Hindlimb muscle (tissue), 1 donor: ENCODE measurements at regions not wholly inside any gene's neighbourhood (a gene's known extent, or its start where the extent isn't known, plus 50 kb on each side); places are given as distances from the start of the nearest gene placed in this dataset.

Experiments
- DNase-seq: peaks from one replicate; pipeline ENCODE4 v3.0.0-alpha.2; 2013

DNA sequence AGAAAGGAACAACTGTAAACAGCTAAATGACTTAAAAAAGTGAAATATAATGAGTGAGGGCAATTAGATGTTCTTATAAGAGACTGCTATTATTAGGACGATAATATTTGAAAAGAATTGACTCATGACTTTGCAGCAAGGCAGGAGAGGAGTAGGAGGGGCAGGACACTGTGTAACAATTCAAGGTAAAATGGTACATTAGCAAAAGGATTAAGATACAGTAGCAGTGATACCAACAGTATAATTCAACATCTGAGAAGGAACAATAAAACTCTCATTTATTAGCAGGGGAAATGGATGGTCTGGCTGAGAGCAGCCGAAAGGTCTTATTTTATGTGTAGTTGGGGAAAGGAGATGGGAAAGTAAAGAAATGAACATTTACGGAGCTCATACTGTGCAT lies 315.5 kb upstream of the BOD1L1 start:
- no peak for DNase-seq

DNA sequence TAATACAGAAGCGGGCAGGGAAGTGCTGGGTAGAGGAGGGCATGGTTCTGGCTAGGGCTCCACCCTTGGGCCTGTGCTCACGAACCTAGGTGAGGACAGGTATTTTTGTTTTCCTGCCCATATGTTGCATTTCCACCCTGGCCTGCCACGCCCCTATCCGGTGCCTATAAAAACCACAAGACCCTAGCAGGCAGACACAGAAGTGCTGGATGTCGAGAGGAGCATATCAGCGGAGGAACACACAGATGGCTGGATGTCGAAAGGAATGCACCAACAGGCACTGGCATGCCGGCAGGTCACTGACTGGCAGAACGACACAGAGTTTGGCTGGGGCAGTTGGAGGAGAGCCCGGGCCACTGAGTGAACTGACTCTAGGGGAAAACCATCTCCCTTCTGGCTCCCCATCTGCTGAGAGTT lies 316.6 kb upstream of the BOD1L1 start:
- no peak for DNase-seq

DNA sequence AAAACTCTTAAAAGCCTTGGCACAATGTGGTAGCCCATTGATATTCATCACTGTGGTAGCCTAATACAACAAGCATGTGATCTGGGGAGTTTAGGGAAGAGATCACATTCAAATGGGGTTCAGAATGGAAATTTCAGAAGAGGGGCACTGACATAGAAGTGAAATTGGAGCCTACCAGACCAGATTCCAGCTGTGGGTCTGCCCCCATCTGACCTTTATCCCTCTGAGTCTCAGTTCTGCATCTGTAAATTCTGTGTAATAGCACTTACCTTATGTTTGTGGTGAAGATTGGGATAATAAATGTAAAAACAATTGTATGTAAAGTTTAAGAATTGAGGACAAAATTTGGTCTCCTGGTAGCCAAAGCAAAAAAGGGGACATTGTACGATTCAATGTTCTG lies 320.4 kb upstream of the BOD1L1 start:
- no peak for DNase-seq

DNA sequence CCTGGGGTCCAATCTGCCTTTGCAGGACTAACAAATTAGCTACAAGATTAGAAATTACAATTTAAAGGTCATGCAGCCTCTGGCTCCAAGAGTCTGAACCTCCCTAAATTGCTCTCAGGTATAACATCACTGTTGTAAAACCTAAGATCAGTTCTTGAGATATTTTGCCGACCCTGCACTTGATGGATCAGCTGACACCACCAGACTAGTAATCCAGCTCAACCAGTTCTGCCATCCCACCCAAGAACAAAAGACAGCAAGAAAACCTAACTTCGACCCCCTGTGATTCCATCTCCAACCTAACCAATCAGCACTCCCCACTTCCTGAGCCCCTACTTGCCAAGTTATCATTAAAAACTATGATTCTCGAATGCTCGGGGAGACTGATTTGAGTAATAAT lies 323.0 kb upstream of the BOD1L1 start:
- DNase-seq: no peak

DNA sequence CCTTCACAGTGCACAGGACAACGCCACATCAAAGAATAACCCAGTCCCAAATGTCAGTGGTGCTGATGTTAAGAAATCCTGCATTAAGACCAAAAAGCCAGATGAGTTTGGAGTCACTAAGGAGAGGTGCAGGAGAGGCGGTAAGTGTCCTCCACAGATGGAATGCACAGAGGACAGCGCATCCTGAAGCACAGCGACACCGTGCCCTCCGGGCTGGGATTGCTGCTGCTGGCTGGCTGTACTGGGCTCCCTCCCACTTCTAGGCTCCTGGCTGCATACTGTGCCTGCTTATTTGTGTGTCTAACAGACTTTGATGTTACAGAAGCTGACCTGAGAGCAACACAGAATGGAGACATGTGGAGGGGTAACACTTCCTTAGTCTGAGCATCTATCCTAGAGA lies 325.6 kb upstream of the BOD1L1 start:
- DNase-seq: no peak

DNA sequence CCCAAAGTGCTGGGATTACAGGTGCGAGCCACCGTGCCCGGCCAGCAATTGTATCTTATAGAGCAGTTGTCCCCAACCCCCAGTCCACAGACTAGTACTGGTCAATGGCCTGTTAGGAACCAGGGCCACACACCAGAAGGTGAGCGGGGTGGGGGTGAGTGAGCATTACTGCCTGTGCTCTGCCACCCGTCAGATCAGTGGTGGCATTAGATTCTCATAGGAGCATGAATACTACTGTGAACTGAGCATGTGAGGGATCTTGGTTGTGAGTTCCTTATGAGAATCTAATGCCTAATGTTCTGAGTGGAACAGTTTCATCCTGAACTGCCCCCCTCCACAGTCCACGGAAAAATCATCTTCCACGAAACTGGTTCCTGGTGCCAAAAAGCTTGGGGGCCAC lies 328.0 kb upstream of the BOD1L1 start:
- no peak for DNase-seq

DNA sequence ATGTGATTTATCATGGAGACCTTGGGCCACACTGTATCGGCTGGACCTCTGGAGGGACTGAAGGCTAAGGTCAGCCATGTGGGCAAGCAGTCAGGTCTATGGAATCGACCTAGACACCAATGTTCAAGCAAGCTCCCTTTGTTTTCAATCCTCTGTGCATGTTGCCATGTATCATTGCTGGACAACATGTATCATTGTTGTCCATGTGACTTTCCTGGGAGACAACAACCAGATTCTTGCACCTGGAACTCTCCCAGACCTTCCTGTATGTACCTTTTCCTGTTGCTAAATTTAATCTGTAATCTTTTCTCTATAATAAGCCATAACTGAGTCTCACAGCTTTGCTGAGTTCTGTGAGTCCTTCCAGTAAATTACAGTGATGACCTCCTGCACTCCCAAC lies 329.4 kb upstream of the BOD1L1 start:
- DNase-seq: no peak

DNA sequence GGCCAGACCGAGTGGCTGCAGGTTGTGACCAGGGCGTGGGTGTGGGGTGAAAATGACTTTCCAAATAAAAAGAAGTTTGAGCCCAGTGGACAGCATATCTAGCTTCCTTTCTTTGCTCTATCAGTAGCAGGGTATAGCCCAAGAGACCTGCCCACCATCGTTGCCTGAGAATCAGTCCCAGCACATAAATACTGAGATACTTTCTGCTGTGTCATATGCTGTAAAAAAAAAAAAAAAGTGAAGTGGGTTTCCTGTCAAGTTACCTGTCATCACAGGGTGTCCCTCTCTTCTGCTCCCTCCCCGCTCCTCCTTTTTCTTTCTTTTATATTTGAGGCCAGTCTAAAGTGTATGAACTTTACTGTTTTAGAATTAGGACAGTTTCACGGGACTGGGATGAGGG lies 330.3 kb upstream of the BOD1L1 start:
- no peak for DNase-seq

DNA sequence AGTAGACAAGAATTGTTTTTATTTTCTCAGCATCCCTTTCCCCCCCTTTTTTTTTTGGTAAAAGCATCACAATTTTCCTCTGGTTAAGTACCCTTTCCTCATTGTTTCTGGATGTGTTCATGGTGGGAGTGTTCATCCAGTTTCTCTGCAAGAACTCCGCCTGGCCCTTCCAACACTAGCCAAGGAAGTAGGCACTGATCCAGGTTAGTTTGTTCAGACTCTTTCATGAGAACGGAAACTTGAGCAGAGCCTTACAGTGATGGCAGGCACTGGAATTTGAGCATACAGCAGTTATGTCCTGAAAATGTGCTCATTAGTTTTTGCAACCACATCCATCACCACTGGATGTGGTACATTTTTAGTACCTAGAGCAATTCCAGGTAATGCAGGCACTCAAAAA lies 336.1 kb upstream of the BOD1L1 start:
- DNase-seq: no peak

DNA sequence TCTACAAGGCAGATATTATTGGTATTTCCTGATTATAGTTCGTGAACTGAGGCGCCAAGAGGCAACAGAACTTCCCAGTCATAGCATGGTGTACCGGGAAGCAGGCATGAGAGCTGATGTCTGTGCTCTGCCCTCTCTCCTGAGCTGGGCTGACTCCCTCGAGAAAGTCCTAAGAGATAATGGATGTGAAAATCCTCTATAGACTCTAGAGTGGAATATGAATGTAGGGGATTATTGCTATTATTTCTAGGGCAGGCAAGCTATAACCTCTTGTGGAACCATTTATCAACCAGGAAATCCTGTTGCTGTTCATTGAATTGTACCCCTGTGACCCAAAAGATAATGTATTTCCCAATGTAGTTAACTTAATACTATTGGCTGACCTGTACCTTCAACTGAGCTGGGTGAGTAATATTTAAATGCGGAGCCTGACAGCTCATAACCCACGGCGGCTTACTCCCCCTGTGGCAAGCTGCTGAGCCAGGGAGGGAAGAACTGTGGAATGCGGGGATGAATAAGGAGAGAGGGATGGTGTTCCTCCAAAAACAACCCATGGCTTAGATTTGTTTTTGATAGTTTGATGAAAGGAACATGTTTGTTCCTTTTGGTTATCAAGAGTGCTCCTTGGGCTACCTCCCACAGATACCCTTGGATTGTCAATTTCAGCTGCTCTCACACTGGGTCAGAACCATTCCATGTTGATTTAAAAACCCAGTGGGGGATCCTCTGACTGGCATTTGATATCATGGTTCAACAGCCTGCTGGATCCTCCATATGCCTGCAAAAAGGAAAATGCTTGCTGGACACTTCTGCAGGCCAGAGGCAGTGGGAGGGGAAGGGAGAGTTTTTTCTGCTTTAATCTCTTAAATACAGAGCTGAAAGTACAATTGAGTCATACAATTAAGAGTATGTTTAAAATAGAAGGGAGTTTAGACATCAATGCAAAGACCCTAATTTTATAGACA lies 339.0 kb upstream of the BOD1L1 start:
- DNase-seq: no peak

DNA sequence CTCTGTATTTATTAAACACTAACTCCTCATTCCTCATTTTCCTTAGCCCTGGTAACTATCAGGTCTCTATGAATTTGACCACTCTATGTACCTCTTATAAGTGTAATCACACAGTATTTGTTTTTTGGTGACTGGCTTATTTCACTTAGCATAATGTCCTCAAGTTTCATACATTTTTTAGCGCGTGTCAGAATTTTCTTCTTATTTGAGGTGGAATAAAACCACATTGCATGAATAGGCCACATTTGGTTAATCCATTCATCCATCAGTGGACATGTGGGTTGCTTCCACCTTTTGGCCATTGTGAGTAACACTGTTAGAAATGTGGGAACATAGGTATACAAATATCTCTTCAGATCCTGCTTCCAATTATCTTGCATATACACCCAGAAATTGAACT lies 341.2 kb upstream of the BOD1L1 start:
- DNase-seq: no peak

DNA sequence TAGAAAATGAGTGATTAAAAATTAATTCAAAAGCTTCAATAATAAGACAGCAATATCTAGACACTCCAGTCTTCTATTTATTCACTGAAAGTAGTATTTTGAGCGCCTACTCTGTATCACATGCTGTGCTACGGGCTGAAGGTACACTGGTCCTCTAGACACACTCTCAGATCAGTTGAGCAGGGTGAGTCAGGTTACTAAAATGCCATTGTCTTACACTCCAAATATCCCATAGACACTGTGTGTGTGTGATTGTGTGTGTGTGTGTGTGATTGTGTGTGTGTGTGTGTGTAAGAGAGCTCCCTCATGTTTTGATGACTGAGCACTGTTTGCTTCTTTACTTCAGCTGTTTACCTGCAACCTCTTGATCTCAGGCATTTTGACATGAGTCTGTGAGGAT lies 342.8 kb upstream of the BOD1L1 start:
- no peak for DNase-seq

DNA sequence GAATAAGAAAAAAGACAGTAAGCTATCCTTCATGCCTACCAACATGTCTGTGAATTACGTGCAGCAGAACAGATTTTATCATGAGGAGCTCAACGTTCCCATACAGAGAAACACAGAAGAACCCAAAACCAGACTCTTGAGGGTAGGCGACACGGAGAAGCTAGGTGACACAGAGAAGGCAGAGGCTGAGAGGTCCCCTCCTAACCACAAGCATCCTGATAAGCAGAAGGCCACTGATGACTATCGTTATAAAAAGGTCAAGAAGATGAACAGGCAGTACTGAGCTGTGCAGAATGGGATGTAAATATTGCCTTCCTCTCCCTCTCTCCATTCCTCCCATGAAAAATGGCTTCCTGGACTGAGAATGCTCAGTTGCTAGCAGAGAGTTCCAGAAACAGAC lies 350.2 kb upstream of the BOD1L1 start:
- no peak for DNase-seq

DNA sequence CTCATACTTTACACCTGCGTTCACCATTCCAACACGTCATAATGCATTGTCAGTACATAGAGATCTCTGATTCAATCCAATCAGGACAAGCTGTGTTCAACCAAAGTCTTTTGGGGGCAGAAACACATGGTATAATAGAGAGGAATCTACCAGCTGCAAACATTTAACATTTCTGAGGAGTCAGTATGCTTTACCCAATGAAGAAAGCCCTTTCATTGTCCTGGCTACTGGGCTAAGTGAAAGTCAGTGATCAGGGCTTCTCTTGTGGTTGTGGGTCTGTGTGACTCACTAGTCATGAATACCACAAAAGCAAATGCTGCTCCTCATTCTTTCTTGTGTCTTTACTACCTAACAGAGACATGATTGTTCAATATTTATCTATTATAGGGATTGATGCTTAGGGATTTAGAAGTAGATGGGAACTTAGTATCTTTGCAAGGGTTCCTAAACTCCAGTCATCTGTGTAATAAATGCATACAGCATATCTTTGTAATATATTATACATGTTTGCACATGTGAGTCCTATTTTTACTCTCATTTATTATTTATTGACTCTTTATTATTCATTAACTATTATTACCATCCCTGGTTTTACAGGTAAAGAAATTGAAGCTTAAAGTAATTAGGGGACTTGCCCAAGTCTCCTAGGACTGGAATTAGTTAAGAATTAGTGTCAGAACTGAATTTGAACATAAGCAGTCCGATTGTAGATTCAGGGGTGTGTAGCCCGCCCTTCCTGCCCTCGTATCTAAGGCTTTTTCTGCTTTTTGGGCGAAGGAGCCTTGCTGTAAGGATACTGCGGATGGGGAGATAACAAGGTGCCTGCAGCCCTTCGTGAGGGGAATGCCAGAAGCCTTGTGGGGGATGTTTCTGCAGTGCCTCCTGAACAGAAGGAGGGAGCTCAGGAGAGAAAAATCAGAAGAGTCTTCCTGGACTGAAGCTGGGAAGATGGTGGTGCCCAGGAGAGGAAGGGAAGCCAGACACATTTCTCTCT lies 353.1 kb upstream of the BOD1L1 start:
- DNase-seq: no peak

DNA sequence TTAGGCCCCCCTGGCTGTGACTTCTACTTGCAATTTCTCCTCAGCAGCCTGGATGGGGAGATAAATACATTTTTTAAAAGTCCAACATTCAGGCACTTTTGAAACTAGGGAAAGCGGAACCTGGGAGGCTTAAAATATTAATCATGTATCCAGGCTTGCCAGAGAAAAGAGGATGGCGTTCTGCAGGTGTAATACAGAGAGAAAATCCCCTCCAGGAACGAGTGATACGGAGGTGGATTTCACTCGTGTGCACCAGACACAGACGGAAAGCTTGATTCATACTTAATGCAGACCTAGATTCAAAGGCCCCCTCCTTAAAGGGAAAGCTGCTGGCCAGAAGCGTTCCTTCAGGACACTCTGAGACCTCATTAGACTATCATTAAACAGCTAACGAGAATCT lies 354.0 kb upstream of the BOD1L1 start:
- DNase-seq: no peak

DNA sequence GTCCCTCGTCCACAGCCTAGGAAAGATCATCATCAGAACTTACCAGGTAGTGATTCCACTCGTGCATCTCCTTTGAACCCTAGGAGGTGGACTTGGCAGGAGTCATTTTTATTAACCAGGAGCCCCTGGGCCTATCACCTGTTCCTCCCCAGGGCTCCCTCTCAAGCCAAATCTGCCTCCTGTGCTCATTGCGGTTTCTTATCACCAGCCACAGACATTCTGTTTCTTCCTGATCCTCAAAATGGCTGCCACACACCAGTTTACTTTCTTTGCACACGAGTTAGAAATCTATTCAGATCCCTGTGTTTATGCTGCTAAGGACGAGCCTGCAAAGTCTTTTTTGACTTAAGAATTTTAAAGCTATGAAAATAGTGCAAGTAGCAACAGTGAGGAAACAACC lies 354.5 kb upstream of the BOD1L1 start:
- DNase-seq: no peak

DNA sequence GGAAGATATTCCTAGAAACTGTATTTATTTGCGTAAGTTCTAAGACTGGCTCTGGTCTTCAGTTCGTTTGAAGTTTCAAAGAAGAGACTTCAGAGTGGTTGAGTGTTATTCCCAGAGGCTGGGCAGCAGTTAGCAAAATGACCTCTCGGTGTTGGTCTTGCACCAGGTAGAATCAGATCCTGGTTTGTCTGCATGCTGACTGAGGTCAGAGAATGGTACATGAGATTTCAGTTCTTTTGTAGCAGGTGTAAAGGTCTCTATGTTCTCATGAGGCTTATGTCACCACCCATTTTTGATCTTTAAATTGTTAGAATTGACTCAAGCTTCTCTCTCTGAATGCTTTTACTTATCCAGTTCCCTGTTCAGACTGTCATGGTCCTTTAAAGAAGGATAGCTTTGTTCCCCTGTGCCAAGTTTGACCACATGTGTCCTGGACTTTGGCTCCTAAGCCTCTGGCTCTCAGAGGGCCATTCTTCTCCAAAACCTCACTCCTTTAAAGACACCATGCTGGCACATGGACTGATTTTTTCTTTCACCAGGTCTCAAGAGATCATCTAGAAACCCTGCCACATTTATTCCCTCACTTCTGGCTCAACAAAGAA lies 355.8 kb upstream of the BOD1L1 start:
- DNase-seq: no peak

DNA sequence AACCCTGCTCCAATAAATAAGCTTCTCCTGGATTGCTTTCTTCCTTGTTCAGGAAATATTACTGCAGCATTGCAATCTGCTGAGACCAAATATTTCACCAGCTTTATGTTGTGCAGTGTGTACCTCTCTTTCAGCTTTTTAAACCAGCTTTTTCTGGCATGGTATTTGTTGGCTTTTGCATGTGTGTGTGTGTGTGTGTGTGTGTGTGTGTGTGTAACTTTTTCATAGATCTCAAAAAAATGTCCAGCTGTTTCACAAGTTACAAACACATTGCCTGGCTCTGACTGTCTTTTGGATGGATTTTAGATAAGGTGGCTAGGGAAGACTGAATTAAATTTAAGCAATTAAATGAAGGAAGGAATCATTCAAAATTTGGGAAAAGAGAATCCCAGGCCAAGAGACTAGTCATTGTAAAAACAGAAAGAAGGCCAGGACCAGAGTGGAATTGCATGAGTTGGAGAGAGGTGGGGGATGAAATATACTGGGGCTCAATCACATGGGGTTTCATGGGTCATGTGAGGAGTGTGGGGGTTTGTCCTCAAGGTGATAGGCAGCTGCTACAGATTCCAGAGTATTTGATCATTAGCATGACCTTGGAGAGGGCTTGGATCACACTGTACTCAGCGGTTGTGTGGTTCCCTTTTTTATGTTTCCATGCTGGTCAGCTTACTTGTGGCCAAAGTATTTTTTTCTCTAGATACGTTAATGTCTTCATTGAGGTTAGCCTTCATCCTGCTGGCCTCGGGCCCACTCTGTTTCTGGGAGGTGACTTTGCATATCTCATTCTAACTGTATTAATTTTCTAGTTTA lies 357.7 kb upstream of the BOD1L1 start:
- DNase-seq: peak; percentile 40

DNA sequence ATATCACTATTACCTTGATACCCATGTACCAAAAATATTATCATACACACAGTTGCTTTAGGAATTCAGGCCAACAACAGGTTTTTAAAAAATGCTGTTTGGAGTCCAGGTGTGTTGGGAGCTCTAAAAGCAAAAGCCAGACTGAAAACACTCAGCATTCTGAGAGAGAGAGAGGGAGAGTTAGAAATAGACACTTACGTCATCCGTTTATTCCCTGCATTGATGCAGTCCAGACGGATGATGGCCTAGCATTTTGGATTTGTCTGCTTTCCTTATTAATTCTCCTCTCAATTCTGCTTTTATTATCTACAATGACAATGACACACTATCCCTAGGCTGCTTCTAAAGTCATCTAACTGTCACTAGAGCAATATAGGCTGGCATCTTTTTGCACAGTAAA lies 358.3 kb upstream of the BOD1L1 start:
- DNase-seq: peak; percentile 36

DNA sequence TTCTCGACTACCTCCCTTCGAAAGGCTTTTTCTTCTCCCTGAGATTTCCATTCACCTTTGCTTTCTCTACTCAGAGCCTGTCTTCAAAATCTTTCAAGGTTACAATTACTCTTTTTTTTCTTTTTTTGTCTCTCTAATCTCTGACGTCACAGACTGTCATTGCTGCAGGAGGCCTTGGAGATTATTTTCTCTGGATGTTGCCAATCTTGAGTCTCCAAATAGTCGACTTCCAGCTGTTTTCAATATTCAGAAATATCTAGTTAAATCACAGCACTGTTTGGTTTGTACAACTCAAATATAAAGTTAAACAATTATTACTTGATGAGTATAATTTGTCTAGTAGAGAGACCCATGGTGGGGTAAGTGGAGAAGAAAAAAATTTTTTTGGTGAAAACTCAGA lies 359.0 kb upstream of the BOD1L1 start:
- DNase-seq: no peak

DNA sequence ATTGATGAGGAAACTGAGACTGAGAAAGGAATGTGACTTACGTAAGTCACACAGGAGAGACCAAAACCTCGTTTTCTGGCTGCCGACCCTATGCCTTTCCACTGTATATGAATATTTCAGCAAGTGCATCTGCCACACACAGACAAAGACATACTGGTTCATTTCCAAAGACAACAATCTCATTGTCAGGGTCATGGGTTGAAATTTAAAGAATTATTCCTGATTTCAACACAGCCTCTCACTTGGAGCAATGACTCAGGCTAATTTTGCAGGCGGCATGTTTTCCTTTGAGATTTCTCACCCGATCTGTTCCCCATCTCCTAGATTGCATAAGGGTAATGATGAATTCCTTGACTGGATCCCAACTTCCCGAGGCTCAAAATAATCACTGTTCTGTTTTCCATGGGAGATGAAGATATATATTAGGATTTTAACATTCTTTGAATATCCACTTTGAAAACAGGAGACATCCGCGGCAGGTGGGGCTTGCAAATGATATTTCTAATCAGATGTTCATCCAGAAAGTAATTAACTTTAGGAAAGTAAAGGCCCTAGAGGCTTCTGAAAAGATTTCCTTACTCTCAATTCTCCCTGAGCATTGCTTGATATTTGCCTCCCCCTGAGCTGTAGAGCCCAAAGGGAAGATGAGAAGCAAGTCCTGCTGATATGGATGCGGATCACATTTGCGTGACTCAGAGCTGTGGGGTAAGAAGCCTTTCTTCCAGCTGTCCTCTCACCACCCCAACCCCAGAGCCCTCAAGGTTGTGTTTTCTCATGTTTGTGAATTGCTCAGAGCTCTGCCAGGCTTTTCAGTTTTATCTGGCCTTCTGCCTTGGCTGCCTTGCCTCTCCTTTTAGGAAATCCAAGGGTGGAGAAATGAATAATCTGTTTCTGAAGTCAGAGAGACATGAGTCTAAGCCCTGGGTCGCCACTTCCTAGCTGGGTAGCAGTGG lies 361.1 kb upstream of the BOD1L1 start:
- no peak for DNase-seq
